Kidney (tissue), 13 donors: ENCODE measurements at regions not wholly inside any gene's neighbourhood (a gene's known extent, or its start where the extent isn't known, plus 50 kb on each side); places are given as distances from the start of the nearest gene placed in this dataset.

ENCODE experiments used
- DNase-seq, 5 donors: peaks; one replicate each; pipeline ENCODE4 v3.0.0-alpha.2; 2013 to 2020
- FAIRE-seq: peaks from 2 replicates; lab custom pipeline; 2012; peaks lifted over from hg19 to GRCh38; lab: Jason Lieb, UNC
- H3K27ac ChIP-seq, 2 donors: one replicate each; pipeline ENCODE4 v1.7.0; 2013; ENCODE audit warnings: low read depth in 2 of 2, low read length in 2 of 2, inconsistent platforms in 1 of 2
- H3K27me3 ChIP-seq: one replicate; pipeline ENCODE4 v1.7.1; 2013; ENCODE audit warnings: low read length, inconsistent platforms; ENCODE audit not compliant: control insufficient read depth, insufficient read depth
- H3K36me3 ChIP-seq, 3 donors: one replicate each; pipeline versions ENCODE4 v1.7.0 to v1.7.1; 2013; ENCODE audit warnings: low read length in 3 of 3, control low read depth in 1 of 3, inconsistent platforms in 1 of 3; ENCODE audit not compliant: insufficient read depth in 3 of 3, control insufficient read depth in 2 of 3
- H3K4me1 ChIP-seq, 3 donors: one replicate each; pipeline versions ENCODE4 v1.7.0 to v1.7.1; 2013; ENCODE audit warnings: low read length in 3 of 3, inconsistent platforms in 1 of 3, low read depth in 1 of 3; ENCODE audit not compliant: control insufficient read depth in 2 of 3, insufficient read depth in 2 of 3
- H3K4me3 ChIP-seq, 3 donors: one replicate each; pipeline versions ENCODE4 v1.7.0 to v1.8.1; 2013; ENCODE audit warnings: low read length in 3 of 3, control low read depth in 1 of 3, inconsistent platforms in 1 of 3
- H3K9ac ChIP-seq, 3 donors: one replicate each; pipeline versions ENCODE4 v1.7.0 to v1.7.1; 2013; ENCODE audit warnings: low read length in 3 of 3, control low read depth in 1 of 3, inconsistent platforms in 1 of 3
- H3K9me3 ChIP-seq, 3 donors: one replicate each; pipeline versions ENCODE4 v1.7.0 to v1.7.1; 2013; ENCODE audit warnings: low read length in 3 of 3, control low read depth in 1 of 3, inconsistent platforms in 1 of 3; ENCODE audit not compliant: control insufficient read depth in 2 of 3, insufficient read depth in 1 of 3
- CTCF ChIP-seq: IDR thresholded peaks from 3 replicates; pipeline ENCODE4 v1.5.1; 2012; ENCODE audit warnings: mild to moderate bottlenecking, moderate library complexity, borderline replicate concordance; ENCODE audit not compliant: insufficient read depth; ENCODE audit errors: extremely low read depth
- intact Hi-C: fragments of 100-400 bp; cut with DNase I; formaldehyde crosslinking; loops from one replicate; pipeline ENCODE4 v1.11.1; 2022
- donor health status: control.
- donor health status: control.
- donor health status: control.
- donor health status: control.
- donor health status: control.
- donor health status: DM: yes; HTN: yes; CAD: no.
- donor health status: Normal renal cell carcinoma (clear cell type).

- Histone ChIP-seq H3K27ac (no peak overlapping the region), H3K36me3 (no peaks in the 10 kb centered on the region), H3K9ac (no peak overlapping the region), H3K4me1 (no peaks in the 10 kb centered on the region), H3K27me3 (no peaks in the 10 kb centered on the region), H3K4me3 (no peak overlapping the region), H3K9me3 (no peaks in the 10 kb centered on the region)
- no peak for TF ChIP-seq CTCF
- no peak for FAIRE-seq
- intact Hi-C loops = no loop called here
- DNase-seq = no peak
Measured at GRCh38 chr15:35741395-35741794, 195.4 kb upstream of the DPH6 start.

GRCh38 chr15:35741881-35742280 lies 195.9 kb upstream of the DPH6 start:
- H3K9me3 ChIP-seq = no peaks in the 10 kb centered on the region
- H3K9ac ChIP-seq = no peak overlapping the region
- no peak for DNase-seq
- H3K4me3 ChIP-seq = no peak overlapping the region
- H3K36me3 ChIP-seq = no peaks in the 10 kb centered on the region
- H3K4me1 ChIP-seq = no peaks in the 10 kb centered on the region
- FAIRE-seq = no peak
- no peak overlapping the region for H3K27ac ChIP-seq
- intact Hi-C loops = no loop called here
- no peak for TF ChIP-seq CTCF
- no peaks in the 10 kb centered on the region for H3K27me3 ChIP-seq

- no peak for FAIRE-seq
- intact Hi-C loops = no loop called here
Measured at GRCh38 chr15:35743321-35743720, 197.4 kb upstream of the DPH6 start.

More at GRCh38 chr15:35743321-35743720, 197.4 kb upstream of the DPH6 start:
- no peaks in the 10 kb centered on the region for H3K9me3 ChIP-seq
- TF ChIP-seq CTCF = no peak
- no peaks in the 10 kb centered on the region for H3K36me3 ChIP-seq
- no peak for DNase-seq
- no peak overlapping the region for H3K9ac ChIP-seq
- no peaks in the 10 kb centered on the region for H3K27me3 ChIP-seq
- no peak overlapping the region for H3K4me3 ChIP-seq
- H3K4me1 ChIP-seq = no peaks in the 10 kb centered on the region
- no peak overlapping the region for H3K27ac ChIP-seq
